Kidney glomerular epithelial cell (primary cell): ENCODE measurements at regions not wholly inside any gene's neighbourhood (a gene's known extent, or its start where the extent isn't known, plus 50 kb on each side); places are given as distances from the start of the nearest gene placed in this dataset.

ENCODE experiments used
- DNase-seq: peaks from one replicate; lab custom pipeline; 2025; lab: John Stamatoyannopoulos, UW

GRCh38 chr5:143561219-143561618, 157.7 kb upstream of the NR3C1 start:
- no peak for DNase-seq

- DNase-seq = no peak
Measured at GRCh38 chr5:143560378-143560777, 156.9 kb upstream of the NR3C1 start.

- no peak for DNase-seq
Measured at GRCh38 chr5:143559586-143560109, 156.2 kb upstream of the NR3C1 start.

DNA sequence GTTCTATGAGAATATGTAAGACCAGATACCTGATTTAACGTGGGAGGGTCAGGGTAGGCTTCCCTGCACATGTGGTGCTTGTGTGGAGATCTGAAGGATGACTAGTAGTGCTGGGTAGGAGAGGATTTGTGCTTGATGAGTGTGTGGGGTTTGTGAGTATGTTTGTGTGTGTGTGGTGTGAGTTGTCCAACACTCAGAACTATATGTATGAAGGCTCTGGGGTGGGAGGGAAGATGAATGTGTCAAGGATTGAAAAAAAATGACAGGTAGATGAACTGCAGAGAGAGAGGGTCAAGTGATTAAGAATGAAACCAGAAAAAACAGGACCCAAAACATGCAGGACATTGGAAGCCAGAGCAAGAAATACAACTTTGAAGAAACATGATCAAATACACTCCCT, 154.6 kb upstream of the NR3C1 start:
- no peak for DNase-seq

GRCh38 chr5:143557061-143557818, 153.8 kb upstream of the NR3C1 start:
- no peak for DNase-seq

GRCh38 chr5:143554918-143555477, 151.5 kb upstream of the NR3C1 start:
- no peak for DNase-seq

GRCh38 chr5:143554187-143554717, 150.8 kb upstream of the NR3C1 start:
- DNase-seq = no peak

GRCh38 chr5:143552680-143553079, 149.2 kb upstream of the NR3C1 start:
- no peak for DNase-seq

GRCh38 chr5:143551820-143552251, 148.3 kb upstream of the NR3C1 start:
- DNase-seq = no peak

DNA sequence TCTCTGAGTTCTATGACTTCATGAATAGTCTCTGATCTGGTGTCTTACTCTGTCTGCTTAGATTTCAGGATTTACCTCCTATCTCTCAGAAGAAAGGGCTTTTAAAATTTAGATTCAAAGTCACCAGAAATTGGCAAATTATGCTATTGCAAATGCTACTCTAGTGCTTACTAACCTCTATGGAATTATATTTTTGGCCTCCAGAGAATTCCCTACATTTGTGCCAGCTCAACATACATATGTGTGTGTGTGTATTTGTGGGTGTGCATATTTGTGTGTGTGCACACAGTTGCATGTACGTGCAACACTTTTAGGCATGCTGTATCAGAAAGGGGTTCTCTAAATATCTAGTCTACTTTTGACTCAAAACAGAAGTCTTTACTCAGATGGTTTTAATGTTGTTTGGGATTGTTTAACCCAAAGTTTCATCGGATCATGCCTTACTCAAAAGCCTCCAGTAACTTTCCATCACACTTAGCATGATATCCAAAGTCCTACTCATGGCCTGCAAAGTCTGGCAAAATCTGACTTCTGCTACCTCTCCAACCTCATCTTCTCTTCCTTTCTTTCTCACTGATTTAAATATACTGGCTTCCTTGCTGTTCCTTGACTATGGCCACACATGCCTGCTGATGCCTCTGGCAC, 147.6 kb upstream of the NR3C1 start:
- DNase-seq = no peak

- DNase-seq = no peak
Measured at GRCh38 chr5:143547342-143547741, 143.9 kb upstream of the NR3C1 start.

GRCh38 chr5:143546394-143546793, 142.9 kb upstream of the NR3C1 start:
- no peak for DNase-seq

GRCh38 chr5:143544606-143545005, 141.1 kb upstream of the NR3C1 start:
- no peak for DNase-seq

- DNase-seq = peak; percentile 46
Measured at GRCh38 chr5:143543358-143544255, 140.1 kb upstream of the NR3C1 start.

DNA sequence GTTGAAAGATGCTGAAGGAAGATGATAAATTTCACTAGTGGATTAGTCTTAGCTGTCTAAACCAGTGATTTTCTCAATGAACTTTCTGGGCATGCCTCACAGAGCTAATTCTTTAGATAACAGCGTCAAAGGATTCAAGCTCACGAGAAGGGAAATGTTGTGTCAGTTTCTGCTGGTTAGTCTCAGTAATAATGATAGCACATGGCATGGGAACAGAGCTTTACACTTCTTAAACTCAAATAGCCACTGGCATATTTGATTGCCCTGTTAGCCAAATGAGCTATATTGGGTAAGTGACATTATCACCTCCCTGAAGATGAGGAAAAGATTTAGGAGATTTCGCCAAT, 139.3 kb upstream of the NR3C1 start:
- no peak for DNase-seq

GRCh38 chr5:143541943-143542797, 138.7 kb upstream of the NR3C1 start:
- DNase-seq = no peak

- no peak for DNase-seq
Measured at GRCh38 chr5:143539742-143540141, 136.3 kb upstream of the NR3C1 start.

DNA sequence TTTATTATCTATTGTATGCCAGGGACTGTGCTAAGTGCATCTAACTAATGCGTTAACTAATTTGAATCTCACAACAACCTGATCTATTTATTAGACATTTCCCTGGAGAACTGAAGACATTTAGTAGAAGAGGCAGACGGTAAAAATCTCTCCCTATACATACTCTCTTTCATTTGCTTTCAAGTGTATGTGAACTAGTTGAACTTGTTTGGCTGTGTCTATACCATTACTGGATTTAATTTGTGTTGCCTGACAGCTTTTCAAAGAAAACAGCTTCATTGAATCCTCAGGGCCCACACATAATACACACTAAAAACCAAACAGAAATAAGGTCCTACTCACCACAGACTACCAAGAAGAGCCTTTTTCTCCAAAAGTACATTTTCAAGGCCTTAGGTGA, 133.6 kb upstream of the NR3C1 start:
- DNase-seq = no peak

GRCh38 chr5:143536364-143536763, 132.9 kb upstream of the NR3C1 start:
- peak; percentile 70 for DNase-seq

DNA sequence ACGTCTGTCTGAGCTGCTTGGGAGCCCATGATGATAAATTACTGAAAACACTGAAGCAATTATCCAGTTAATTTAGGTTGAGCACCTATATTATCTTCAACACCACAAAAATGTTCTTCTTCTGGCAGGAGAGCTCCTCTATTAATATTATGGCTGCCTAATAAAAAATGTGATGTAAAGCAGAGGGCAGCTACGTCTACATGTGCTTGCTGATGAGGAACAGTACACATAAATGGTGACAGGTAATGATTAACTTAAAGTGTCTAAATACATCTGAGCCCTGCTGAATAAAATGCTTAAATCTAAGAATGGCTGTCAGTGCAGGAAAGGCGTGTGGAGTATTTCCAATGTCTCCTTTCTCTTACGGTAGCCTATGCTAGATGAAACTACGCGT, 131.3 kb upstream of the NR3C1 start:
- DNase-seq = no peak
